HG02623 (cell line): ENCODE measurements at regions not wholly inside any gene's neighbourhood (a gene's known extent, or its start where the extent isn't known, plus 50 kb on each side); places are given as distances from the start of the nearest gene placed in this dataset.

Source experiments
- ATAC-seq: cut with Tn5 transposase; IDR thresholded peaks from one replicate; pipeline ENCODE4 v1.9.1; 2021; ENCODE audit warnings: moderate library complexity; ENCODE audit not compliant: unreplicated experiment

GRCh38 chr2:42941633-42942176 is 149.3 kb upstream of the HAAO start:
- no peak for ATAC-seq

GRCh38 chr2:42939411-42940206 is 147.2 kb upstream of the HAAO start:
- ATAC-seq, result no peak

GRCh38 chr2:42938671-42939370 is 146.4 kb upstream of the HAAO start:
- no peak for ATAC-seq

- ATAC-seq, result no peak
Observed at GRCh38 chr2:42937171-42937875, 144.9 kb upstream of the HAAO start.

- no peak for ATAC-seq
Observed at GRCh38 chr2:42935692-42936671, 143.6 kb upstream of the HAAO start.

- ATAC-seq, result no peak
Observed at GRCh38 chr2:42934580-42935186, 142.3 kb upstream of the HAAO start.

- ATAC-seq, result no peak
Observed at GRCh38 chr2:42933824-42934254, 141.5 kb upstream of the HAAO start.

GRCh38 chr2:42932271-42933151 is 140.1 kb upstream of the HAAO start:
- ATAC-seq, result no peak

GRCh38 chr2:42931818-42932195 is 139.4 kb upstream of the HAAO start:
- ATAC-seq, result no peak

GRCh38 chr2:42931146-42931817 is 138.9 kb upstream of the HAAO start:
- ATAC-seq, result no peak

GRCh38 chr2:42930025-42930581 is 137.7 kb upstream of the HAAO start:
- no peak for ATAC-seq

GRCh38 chr2:42929546-42930024 is 137.2 kb upstream of the HAAO start:
- ATAC-seq, result no peak

- no peak for ATAC-seq
Observed at GRCh38 chr2:42928692-42929545, 136.5 kb upstream of the HAAO start.

- no peak for ATAC-seq
Observed at GRCh38 chr2:42928161-42928691, 135.8 kb upstream of the HAAO start.

- no peak for ATAC-seq
Observed at GRCh38 chr2:42927334-42928160, 135.2 kb upstream of the HAAO start.
